HG03097 (cell line): ENCODE measurements at regions not wholly inside any gene's neighbourhood (a gene's known extent, or its start where the extent isn't known, plus 50 kb on each side); places are given as distances from the start of the nearest gene placed in this dataset.

ENCODE experiments used
- ATAC-seq: cut with Tn5 transposase; IDR thresholded peaks from one replicate; pipeline ENCODE4 v1.9.1; 2021; ENCODE audit not compliant: unreplicated experiment, low FRiP score

GRCh38 chr11:115905341-115906000 lies 401.3 kb upstream of the CADM1 start:
- ATAC-seq, result no peak

DNA sequence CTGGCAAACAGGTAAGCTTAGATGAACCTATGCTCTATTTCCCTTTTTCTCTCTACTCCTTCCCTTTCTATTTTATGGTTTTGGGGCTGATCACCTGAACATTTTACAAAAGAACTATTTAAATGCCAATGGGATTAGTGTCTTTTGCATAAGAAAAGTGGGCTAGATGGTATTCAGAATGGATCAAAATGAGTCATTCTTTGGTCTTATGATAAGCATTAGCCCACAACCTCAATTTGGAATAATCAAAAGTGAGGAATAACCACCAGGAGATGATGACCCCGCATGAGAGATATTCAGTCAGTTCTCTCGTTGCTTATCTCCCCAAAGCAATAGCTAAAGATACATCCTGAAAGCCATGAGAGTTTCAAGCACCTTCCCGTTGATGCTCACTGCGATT lies 399.0 kb upstream of the CADM1 start:
- no peak for ATAC-seq

GRCh38 chr11:115901069-115901468 lies 396.9 kb upstream of the CADM1 start:
- no peak for ATAC-seq

- ATAC-seq, result no peak
These were observed 395.9 kb upstream of the CADM1 start for GRCh38 chr11:115900111-115900510.

- no peak for ATAC-seq
These were observed 393.5 kb upstream of the CADM1 start for GRCh38 chr11:115897707-115898106.

GRCh38 chr11:115896084-115896483 lies 391.9 kb upstream of the CADM1 start:
- no peak for ATAC-seq

DNA sequence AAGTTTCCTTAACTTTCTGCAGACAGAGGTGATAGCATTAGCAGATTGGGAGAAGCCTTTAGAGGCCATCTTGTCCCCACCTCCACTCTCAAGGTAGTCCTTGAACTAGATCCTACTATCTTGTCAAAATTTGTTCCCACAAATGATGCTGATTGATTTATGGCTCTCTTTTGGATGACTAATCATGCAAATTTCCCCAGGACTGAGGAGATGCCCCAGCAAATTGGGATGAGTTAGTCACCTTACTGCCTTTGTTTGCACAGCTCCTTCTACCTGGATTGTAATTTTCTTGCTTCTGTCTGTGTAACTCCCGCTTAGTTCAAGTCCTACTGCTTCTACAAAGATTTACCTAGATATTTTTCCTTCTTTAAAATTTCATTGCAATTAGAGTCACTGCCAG lies 391.4 kb upstream of the CADM1 start:
- no peak for ATAC-seq

DNA sequence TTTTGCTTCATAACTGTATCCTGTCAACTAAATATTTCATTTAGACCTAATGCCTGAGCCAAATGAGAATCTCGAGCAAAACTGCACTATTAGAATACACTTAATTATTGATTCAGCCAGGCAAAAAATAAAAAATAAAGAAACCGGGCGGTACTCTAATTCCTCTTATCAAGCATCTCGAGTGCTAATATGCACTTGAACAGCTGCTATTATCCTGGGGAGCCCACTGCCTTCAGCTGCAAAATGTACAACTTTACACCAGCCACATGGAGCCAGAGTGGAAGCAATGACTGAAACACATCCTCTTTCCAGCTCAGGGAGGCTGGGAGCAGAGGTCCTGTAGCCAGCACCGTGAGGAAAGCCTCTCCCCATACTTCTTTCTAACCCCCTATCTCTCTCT lies 390.0 kb upstream of the CADM1 start:
- ATAC-seq, result no peak

- no peak for ATAC-seq
These were observed 389.4 kb upstream of the CADM1 start for GRCh38 chr11:115893461-115894099.

GRCh38 chr11:115892016-115892415 lies 387.8 kb upstream of the CADM1 start:
- ATAC-seq, result no peak

DNA sequence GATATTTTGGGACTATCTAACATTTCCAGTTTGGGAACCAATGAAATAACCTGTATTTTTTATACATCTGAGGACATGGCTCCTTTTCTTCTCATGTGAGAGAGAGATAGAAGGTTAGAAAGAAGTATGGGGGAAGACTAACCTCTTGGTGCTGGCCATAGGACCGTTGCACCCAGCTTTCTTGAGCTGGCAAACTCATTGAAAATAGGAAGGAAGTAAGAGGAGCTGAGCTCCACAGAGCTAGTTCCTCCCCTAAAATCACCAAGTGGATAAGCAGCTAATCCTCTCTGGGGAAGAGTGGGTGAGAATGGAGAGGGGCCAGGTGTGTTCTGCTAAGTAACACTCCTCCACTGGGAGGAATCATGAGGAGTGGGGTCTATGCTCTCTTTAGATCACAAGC lies 387.4 kb upstream of the CADM1 start:
- no peak for ATAC-seq

DNA sequence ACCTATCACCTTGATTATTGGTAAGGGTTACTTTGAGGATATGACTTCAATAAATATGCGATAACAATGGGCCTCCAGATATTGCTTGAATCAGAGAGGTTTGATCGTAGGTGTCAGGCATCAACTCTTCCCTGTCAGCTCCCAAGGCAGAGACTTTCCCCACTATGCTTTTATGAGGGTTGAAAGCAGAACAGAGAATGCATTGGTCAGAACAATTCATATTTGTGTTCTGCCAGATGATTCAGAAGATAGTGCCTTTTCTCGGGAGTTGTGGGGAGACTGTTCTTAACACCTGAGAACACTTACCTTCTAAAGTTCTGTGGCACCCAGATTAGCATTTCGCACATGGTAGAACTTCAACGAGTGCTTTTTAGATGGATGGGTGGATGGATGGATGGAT lies 386.3 kb upstream of the CADM1 start:
- ATAC-seq, result no peak

DNA sequence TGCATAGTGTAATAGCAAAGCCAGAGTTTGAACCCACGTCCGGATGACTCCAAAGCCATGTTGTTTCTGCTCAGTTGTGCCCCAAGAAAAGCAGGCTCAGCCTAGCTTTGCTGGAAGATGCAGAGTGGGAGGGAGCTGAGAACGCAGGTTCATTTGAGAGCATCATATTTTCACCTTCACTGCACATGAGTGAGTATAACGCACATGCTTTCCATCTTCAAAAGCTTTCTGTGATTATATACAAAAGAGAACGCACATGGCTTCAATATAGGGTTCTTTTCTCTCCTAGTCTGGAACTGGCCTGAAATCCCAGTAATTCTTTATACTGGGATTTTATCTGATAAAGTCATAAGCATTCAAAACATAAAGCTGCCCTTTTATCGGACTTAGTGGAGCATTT lies 385.5 kb upstream of the CADM1 start:
- ATAC-seq, result no peak

GRCh38 chr11:115887727-115888126 lies 383.5 kb upstream of the CADM1 start:
- no peak for ATAC-seq

DNA sequence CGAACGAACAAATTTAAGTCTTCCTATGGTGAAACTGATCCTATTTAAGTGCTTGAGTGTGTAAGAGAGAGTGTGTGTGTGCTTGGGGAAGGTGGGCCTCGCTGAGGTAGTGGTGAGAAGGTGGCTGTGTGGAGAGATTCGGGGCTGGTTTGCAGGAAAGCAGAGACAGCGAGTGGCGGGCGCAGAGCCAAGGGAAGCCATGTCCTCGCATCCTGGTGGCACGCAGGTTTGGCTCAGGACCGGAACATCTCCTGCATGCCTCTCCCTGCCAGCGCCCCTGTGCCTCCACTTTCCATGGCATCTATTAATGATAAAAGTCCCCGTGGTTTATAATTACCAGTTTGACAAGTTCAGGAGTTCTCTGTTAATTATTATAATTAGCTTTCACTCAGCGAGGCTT lies 383.1 kb upstream of the CADM1 start:
- ATAC-seq, result no peak

DNA sequence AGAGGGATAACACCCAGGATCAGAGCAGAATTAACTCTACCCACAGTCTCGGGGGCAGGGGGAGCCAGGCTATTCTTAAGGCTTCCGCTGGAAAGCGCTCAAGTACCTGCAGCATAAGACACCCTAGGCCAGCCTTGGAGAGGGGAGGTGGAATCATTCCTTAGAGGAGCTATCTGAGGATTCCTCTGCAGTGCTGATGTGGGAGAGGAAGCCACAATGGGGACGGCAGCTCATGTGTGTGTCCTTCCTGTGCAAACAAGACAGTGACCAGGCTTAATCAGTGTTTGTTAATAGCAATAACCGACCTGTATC lies 382.2 kb upstream of the CADM1 start:
- ATAC-seq, result no peak

DNA sequence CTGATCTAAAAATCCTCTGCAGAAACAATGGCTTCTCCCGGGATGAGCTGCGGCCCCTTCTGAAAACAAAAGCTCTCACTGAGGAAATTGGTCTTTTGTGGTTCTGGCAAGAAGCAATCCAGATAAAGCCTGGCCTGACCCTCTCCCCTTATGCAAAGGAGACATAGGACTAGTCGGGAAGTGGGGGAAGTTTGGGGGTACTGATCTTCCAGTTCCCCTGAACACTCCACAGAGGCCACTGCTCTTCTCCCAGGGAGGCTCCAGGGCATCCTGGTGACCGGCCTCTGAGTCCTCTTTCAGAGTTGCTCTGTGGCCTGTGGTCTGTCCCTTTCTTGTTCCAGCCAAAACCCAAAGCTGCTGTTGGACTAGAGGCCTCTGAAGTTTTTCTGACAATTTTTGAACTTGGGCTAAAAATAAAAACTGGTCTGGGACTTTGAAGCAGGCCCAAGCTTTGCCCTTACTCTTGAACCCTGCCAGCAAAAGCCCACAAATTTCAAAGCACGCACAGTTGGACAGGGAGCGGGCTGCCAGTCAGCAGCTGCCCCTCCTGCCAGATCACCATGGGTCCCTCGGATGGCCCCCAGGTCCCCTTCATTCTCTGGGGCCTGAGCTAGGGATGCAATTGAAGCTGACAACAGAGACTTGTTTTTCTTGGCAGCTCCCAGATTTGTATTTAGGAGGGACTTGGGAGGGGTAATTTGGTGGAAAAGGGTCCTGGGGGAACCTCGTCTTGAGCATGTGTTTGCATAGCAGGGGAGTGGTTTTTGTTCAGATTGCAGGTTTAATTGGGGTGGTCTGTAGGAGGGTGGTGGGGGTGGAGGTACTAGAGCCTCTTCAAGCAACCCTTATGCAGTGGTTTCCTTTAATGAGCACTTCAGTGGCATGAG lies 381.6 kb upstream of the CADM1 start:
- no peak for ATAC-seq

- ATAC-seq, result no peak
These were observed 380.8 kb upstream of the CADM1 start for GRCh38 chr11:115884800-115885534.

- ATAC-seq, result no peak
These were observed 370.6 kb upstream of the CADM1 start for GRCh38 chr11:115874843-115875242.

GRCh38 chr11:115873813-115874212 lies 369.6 kb upstream of the CADM1 start:
- ATAC-seq, result no peak

DNA sequence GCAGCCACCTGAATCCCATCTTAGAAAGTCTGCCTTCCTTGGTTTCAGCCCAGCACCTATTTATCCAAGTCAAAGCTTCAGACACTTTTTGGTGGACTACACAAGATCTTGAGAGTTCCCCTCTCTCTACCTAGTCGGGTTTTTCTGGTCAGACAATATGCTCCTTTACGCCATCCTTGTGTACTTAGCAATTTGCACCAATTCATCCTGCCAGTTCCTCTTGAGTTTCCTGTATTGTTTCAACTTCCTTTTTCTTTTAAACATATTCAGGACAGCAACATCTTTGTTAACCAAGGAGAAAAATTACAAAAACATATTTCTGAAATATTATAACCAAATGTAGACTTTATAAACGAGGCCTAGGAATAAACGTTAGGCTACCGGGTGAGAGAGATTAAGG lies 368.2 kb upstream of the CADM1 start:
- no peak for ATAC-seq
